K562 (cell line): ENCODE measurements at regions not wholly inside any gene's neighbourhood (a gene's known extent, or its start where the extent isn't known, plus 50 kb on each side); places are given as distances from the start of the nearest gene placed in this dataset.

Experiments
- KAT7 ChIP-seq: sonication (generic); formaldehyde crosslinking; IDR thresholded peaks from 2 replicates; pipeline ENCODE4 v1.8.0; 2022; ENCODE audit warnings: missing genetic modification reagents, mild to moderate bottlenecking, borderline replicate concordance
- MCM2 ChIP-seq: fragments of 450-650 bp; IDR thresholded peaks from 2 replicates; pipeline ENCODE4 v1.6.1; 2017; ENCODE audit warnings: low read depth, mild to moderate bottlenecking

- TF ChIP-seq MCM2 (no peak), KAT7 (CRISPR knock-in tag) (no peak)
These were observed 76.2 kb upstream of the COX10 start for GRCh38 chr17:13993106-13993505.
